Neural crest cell (in vitro differentiated cells): ENCODE measurements at regions not wholly inside any gene's neighbourhood (a gene's known extent, or its start where the extent isn't known, plus 50 kb on each side); places are given as distances from the start of the nearest gene placed in this dataset.
A peak's percentile ranks its signal among the peaks of the same experiment; 100 is the strongest.

Experiments
- DNase-seq: peaks from one replicate; pipeline ENCODE4 v3.0.0; 2021; ENCODE audit warnings: low read depth, mixed read lengths, low spot score
- H3K27ac Mint-ChIP-seq: one replicate; pipeline ENCODE4 v1.8.0; 2021; ENCODE audit warnings: mild to moderate bottlenecking, mixed read lengths; ENCODE audit not compliant: unreplicated experiment
- H3K27me3 Mint-ChIP-seq: 2 replicates; pipeline ENCODE4 v1.8.0; 2021; ENCODE audit warnings: low read depth, mild to moderate bottlenecking, mixed read lengths
- H3K36me3 Mint-ChIP-seq: 2 replicates; pipeline ENCODE4 v1.8.0; 2021; ENCODE audit warnings: low read depth, mild to moderate bottlenecking, mixed read lengths
- H3K4me1 Mint-ChIP-seq: 2 replicates; pipeline ENCODE4 v1.8.0; 2021; ENCODE audit warnings: mixed read lengths
- H3K4me3 Mint-ChIP-seq: one replicate; pipeline ENCODE4 v1.8.0; 2021; ENCODE audit warnings: mild to moderate bottlenecking, mixed read lengths
- H3K9me3 Mint-ChIP-seq: 2 replicates; pipeline ENCODE4 v1.8.0; 2021; ENCODE audit warnings: mixed read lengths
- CTCF ChIP-seq: fragments of 200-600 bp; sonication (generic); conservative IDR thresholded peaks from 2 replicates; pipeline ENCODE4 v1.5.0; 2021; ENCODE audit warnings: antibody characterized with exemption, mild to moderate bottlenecking

- DNase-seq = no peak
- Mint-ChIP-seq H3K4me3 (no peak overlapping the region), H3K27ac (no peak overlapping the region), H3K36me3 (no peaks in the 10 kb centered on the region), H3K27me3 (peaks cover 12% of the 10 kb centered on the region), H3K4me1 (no peaks in the 10 kb centered on the region), H3K9me3 (no peaks in the 10 kb centered on the region)
- TF ChIP-seq CTCF = no peak
Measured at GRCh38 chr5:75933489-75933888, 149.7 kb upstream of the SV2C start.

GRCh38 chr5:75931175-75931574, 152.0 kb upstream of the SV2C start:
- H3K27me3 Mint-ChIP-seq = peaks cover 24% of the 10 kb centered on the region
- H3K36me3 Mint-ChIP-seq = no peaks in the 10 kb centered on the region
- H3K4me1 Mint-ChIP-seq = no peaks in the 10 kb centered on the region
- H3K9me3 Mint-ChIP-seq = no peaks in the 10 kb centered on the region
- no peak overlapping the region for H3K4me3 Mint-ChIP-seq
- TF ChIP-seq CTCF = no peak
- no peak for DNase-seq
- H3K27ac Mint-ChIP-seq = no peak overlapping the region

GRCh38 chr5:75928992-75929391, 154.2 kb upstream of the SV2C start:
- no peaks in the 10 kb centered on the region for H3K4me1 Mint-ChIP-seq
- no peaks in the 10 kb centered on the region for H3K9me3 Mint-ChIP-seq
- H3K4me3 Mint-ChIP-seq = no peak overlapping the region
- no peak for TF ChIP-seq CTCF
- H3K36me3 Mint-ChIP-seq = no peaks in the 10 kb centered on the region
- H3K27ac Mint-ChIP-seq = peak overlapping the region; percentile 29
- peaks cover 24% of the 10 kb centered on the region for H3K27me3 Mint-ChIP-seq
- no peak for DNase-seq

DNA sequence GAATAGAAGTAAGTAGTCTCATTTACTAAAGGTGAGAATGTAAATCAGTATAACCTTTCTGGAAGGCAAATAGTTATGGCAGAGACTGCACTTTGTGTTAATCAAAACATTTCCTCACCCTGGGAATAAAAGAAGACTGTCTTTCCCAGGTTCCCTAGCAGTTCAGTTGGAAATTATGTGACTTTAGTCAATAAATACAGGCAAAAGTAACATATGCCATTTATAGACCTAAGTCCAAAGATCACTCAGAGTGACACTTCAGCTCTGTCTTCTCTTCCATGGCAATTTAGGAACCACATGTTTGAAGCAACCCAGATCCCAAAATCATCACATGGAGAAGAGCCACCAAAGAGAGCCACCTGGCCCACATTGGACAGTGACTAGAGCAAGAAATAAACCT, 160.7 kb upstream of the SV2C start:
- no peak overlapping the region for H3K27ac Mint-ChIP-seq
- no peak for DNase-seq
- no peak overlapping the region for H3K4me3 Mint-ChIP-seq
- TF ChIP-seq CTCF = no peak
- H3K27me3 Mint-ChIP-seq = peaks cover 15% of the 10 kb centered on the region
- no peaks in the 10 kb centered on the region for H3K4me1 Mint-ChIP-seq
- no peaks in the 10 kb centered on the region for H3K36me3 Mint-ChIP-seq
- no peaks in the 10 kb centered on the region for H3K9me3 Mint-ChIP-seq

GRCh38 chr5:75921011-75921410, 162.2 kb upstream of the SV2C start:
- Mint-ChIP-seq H3K36me3 (no peaks in the 10 kb centered on the region), H3K4me1 (no peaks in the 10 kb centered on the region), H3K27ac (no peak overlapping the region), H3K4me3 (no peak overlapping the region), H3K9me3 (no peaks in the 10 kb centered on the region), H3K27me3 (peaks cover 12% of the 10 kb centered on the region)
- TF ChIP-seq CTCF = no peak
- no peak for DNase-seq

GRCh38 chr5:75916144-75916543, 167.0 kb upstream of the SV2C start:
- no peak for TF ChIP-seq CTCF
- DNase-seq = no peak
- H3K9me3 Mint-ChIP-seq = peaks cover 3% of the 10 kb centered on the region
- H3K27me3 Mint-ChIP-seq = peaks cover 25% of the 10 kb centered on the region
- no peak overlapping the region for H3K27ac Mint-ChIP-seq
- H3K4me1 Mint-ChIP-seq = no peaks in the 10 kb centered on the region
- H3K36me3 Mint-ChIP-seq = no peaks in the 10 kb centered on the region
- H3K4me3 Mint-ChIP-seq = no peak overlapping the region
